HG02973 (cell line): ENCODE measurements at regions not wholly inside any gene's neighbourhood (a gene's known extent, or its start where the extent isn't known, plus 50 kb on each side); places are given as distances from the start of the nearest gene placed in this dataset.
"Not testable (repeated sequence)": the region's sequence is repeated elsewhere in the genome, so short reads cannot be mapped to it uniquely, and the experiment has no call there.

Experiments used
- ATAC-seq: cut with Tn5 transposase; IDR thresholded peaks from one replicate; pipeline ENCODE4 v1.9.1; 2021; ENCODE audit warnings: moderate library complexity; ENCODE audit not compliant: unreplicated experiment

DNA sequence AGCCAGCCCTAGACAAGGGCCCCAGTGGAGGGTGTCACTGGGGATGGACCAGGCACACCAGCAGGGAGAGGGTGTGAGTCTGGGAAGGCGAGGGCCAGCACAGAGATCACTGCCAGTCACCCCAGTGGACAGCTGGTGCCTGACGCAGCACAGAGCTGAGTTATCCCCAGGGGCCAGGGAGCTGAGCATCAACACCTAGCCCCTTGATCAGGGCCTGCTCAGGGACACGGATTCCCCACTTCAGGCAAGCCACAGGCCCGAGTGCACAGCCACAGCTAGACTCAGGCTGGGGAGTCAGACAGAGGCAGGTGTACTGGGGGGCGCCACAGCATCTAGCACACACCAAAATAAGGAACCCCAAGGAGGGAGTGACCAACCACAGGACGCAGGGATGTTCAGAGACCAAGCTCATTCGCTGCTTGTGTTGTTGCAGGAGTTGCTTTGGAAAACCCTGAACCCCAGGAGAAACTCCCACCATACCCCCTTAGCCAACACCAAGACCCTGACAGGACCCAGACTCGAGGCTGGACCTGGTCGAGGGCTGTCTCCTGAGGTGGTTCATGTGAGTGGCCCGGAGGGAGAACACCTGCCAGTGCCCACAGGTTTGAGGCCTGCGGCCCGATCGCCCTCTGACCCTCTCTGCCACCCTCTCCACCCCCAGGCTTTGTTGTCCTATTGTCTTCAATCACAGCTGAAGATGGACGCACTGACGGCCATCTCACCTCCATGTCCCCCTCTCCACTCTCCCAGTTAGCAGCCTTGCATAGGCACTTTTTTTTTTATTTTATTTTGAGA lies 146.8 kb downstream of the TPRA1 start:
- ATAC-seq = no peak

DNA sequence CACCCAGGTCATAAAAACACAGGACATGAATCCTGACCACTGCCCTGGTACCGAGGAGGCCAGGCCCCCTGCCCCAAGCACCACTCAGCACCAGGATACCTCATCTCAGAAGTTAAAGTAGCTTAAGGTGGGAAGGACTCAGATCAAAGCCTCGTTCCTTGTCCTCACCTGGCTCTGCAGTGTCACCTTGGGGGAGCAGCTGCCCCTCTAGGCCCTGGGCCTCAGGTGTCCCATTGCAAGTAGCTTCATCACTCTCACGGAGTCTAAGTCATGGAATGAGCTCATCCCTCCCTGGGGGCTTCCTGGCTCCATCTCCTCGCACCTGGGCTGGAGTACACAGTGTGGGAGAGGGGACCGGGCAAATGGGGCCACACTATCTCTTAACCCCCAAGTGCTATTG lies 148.0 kb downstream of the TPRA1 start:
- no peak for ATAC-seq

DNA sequence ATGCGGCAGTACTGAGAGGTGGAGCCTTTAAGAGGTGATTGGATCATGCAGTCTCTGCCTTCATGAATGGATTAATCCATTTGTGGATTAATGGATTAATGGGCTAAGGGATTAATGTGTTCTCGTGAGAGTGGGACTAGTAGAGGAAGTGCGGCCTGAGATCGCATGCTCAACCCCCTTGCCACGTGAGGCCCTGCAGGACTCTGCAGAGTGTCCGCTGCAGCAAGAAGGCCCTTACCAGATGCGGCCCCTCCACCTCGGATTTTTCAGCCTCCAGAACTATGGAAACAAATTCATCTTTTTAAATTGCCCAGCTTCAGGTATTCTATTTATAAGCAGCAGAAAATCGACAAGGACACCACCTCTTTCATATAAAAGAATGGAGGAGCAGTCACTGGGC lies 148.8 kb downstream of the TPRA1 start:
- ATAC-seq = no peak

DNA sequence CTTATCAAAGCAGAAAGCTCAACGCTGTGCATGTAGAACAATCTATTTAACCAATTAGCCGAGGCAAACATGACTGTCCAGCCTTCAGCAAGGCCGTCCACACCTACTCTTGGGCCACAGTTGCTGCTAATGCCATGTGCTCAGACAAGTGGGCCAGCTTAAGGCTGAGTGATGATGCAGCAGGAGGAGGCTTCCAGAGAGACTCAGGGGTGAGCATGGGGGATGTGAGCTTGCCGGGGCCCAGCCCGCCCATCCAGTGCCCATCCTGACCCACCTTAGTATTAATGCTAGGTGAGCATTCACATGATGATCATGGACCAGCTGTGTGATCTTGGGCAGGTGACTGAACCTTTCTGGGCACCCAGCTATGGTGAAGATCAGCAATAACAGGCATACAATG lies 150.1 kb downstream of the TPRA1 start:
- ATAC-seq = no peak

DNA sequence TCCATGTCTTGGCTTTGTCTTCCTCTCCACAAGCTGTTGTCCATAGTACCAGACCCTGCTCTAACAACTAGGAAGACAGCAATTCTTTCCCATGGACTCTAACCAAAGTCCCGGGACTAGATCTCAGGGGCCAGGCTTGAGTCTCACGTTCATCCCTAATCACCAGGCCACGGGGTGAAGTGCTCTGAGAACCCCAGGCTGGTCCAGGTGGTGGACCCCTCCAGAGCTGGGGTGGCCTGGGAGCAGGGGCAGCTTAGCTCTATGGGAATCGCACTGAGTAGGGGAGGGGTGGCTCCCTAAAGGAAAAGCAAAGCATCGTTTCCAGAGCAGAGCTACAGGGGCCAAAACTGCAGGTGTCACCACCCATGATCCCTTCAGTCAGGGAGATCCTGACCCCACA lies 150.9 kb downstream of the TPRA1 start:
- no peak for ATAC-seq

DNA sequence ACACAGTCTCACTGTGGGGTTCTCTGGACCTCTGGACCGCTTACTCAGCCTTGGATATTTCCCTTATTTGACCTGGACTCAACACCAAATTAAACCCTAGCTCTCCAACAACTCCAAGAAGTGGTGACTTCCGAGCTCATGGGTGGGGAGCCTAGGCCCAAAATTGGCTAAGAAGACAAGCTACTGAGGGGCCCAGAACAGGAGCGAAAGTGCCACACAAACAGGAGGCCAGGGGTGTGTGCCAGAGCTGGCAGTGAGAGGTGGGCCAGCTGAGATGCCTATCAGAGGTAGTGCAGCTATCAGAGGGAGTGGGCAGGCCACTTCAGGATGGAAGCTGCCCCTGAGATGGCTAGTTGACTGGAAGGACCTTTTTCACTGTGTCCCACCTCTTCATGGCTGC lies 151.1 kb upstream of the PRR20G start:
- no peak for ATAC-seq

DNA sequence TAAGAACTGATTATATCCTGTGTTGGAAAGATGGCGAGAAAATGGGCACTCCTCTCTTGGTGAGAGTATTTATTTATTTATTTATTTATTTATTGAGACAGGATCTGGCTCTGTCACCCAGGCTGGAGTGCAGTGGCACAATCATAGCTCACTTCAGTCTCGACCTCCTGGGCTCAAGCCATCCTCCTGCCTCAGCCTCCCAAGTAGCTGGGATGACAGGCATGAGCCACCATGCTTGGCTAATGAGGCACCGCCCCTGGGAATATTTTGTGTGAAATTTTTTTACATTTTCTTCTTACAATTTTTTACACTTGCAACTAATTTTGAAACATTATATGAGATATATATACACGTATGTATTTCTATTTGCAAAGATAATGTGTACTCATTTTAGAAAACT lies 150.5 kb upstream of the PRR20G start:
- no peak for ATAC-seq

DNA sequence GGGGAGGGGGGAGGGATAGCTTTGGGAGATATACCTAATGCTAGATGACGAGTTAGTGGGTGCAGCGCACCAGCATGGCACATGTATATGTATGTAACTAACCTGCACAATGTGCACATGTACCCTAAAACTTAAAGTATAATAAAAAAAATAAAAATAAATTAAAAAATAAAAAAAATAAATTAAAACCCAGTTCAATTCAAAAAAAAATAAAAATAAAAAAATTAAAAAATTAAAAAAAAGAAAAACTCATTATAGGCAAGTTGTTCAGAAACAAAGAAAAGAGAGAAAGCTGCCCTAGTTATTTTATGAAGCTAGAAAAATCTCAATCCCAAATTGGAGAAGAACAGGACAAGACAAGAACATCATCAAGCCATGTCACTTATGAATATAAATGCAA lies 147.5 kb upstream of the PRR20G start:
- ATAC-seq = not testable (repeated sequence)

DNA sequence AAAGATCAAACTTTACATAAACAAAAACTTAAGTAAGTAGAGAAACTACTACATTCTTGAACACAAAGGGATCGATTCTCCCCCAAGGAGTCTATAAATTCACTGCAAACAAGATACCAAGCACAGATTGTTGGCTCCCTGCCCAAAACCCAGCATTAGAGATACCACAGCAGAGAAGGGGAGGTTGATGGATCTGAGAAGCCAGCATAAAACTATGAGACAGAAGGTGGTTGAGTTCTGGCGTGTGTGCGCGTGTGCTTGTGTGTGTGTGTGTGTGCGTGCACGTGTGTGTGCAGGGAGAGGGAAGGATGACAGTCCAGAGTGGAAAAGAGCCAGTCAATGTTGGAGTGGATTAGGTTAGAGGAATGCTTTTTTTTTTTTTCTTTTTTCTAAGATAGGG lies 143.2 kb upstream of the PRR20G start:
- ATAC-seq = no peak

DNA sequence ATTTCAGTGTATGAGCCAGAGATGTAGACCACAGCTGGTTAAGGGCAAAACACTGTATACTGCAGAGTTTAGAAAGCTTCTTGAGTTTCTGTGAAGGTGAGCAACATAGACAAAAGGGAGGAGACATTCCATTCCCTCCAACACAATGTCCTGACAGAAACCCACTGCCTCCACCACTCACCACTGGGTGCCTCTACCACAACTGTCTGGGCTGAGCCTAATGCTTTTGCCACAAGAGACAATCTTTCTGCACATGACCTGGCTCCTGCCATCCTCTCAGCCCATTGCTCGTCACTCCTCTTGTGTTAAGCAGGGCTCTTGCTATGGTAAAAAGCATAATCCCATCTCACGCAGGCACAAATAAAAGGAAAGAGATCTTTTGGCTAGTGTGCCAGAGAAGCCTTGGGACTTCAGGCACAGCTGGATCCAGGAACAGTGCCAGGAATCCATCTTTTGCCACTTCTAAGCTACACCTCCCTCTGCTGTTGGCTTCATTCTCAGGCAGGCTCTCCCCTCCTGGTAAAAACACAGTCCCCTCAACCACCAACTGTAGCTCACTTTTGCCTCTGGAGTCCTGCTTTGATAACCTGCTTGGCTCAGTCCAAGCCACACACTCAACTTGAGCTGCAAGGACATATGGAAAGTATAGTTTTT lies 140.6 kb upstream of the PRR20G start:
- no peak for ATAC-seq

DNA sequence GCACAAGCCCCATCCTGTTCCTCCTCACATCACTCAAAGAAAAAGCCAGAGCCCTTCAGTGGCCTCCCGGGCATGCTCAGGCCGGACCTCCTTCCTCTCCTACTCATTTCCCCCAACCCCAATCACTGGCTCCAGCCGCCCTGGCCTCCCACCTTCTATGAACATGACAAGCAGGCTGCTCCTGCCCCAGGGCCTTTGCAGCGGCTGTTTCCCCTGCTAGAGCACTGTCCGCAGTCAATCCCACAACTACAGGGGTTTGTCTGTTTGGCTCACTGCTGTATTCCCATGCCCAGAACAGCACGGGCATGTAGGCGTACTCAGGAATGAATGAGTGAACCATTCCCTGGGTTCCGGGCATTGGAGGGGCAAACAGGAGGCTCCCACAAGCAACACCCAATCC lies 139.8 kb upstream of the PRR20G start:
- ATAC-seq = no peak

DNA sequence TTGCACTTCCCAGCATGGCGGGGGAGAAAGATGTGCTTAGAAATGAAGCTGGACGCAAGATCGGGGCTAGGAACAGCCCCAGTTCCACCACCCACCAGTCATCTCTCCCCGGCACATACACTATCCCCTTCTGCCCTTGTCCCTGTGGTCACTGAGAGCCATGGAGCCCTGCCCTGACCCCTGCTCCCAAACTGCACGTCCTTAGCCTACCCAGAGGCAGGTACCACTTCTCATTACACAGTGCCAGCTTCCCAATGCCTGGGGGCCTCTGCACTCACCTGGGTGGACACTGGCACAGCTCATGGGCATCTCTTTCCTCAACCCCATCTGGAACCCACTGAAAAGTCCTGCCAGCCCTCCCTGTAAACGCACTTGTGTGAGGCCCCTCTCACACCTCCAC lies 139.3 kb upstream of the PRR20G start:
- no peak for ATAC-seq

DNA sequence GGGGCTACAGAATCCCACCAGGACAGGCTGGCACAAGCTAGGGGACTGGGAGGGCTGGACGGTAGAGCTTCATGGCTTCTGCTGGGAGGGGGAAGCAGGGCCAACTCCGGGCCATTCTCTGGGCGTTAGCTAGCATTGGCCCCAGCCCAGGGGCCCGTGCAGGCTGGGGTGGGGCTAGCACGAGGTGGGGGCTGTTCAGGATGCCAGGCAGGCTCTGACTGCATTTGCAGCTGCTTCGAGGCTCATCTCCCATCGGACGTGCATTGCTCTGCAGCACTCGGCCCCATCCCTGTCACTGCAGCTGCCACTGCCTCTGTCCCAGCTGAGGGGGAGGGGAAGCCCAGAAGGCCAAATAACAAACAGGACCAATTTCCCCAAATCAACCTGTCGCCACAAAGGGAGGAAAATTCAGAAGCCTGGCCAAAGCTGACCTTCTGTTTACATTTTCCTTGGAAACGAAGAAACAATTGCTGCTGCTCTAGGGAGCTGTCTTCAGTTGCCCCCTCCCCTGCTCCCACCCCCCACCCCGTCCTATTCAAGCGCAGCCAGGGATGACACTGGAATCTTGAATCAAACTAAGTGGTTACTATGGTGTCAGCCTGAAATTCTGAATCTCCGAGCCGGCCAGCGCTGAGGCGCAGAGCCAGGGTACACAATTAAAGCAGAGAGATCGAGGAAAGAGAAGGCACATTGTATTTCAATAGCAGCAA lies 138.8 kb upstream of the PRR20G start:
- ATAC-seq = no peak

DNA sequence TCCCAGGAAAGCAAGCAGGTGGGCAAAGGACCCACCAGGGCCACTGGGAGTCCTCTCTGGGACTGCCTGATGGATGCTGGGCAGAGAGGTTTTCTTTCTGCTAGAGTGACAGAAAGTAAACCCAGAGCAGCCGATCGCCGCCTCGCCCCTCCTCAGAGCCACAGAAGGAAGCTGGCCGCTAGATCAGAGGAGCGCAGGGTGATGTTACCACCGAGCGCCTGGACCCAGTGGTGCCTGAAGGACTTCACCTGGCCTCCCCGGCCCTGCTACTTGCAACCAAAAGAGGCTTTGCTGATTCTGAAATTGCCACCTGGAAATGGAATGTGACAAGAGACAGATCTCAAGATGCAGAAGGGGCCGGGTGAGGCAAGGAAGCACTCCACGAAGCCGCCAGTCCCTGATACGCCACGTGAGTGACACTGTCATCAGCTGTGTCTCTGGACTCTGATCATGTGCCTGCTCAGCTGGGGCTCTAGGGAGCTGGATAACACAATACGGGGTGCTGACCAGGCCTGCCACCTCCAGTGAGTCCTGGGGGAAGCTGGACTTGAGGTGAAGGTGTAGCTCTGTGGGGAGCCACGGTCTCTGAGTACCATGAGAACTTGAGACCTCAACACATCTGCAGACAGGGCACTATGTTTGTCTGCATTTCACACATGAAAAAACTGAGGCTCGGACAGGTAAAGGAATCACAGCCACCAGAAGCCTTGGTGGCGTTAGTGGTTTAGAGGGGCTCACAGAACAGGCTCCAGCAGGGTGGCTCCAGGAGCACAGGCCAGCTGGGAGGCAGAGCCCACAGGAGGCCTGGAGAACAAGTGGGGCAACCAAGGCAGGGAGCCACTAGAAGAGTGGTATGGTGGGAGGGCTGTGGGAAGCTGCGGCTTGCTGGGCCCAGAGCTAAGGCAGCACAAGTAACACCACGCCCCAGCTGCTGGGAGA lies 137.9 kb upstream of the PRR20G start:
- no peak for ATAC-seq

DNA sequence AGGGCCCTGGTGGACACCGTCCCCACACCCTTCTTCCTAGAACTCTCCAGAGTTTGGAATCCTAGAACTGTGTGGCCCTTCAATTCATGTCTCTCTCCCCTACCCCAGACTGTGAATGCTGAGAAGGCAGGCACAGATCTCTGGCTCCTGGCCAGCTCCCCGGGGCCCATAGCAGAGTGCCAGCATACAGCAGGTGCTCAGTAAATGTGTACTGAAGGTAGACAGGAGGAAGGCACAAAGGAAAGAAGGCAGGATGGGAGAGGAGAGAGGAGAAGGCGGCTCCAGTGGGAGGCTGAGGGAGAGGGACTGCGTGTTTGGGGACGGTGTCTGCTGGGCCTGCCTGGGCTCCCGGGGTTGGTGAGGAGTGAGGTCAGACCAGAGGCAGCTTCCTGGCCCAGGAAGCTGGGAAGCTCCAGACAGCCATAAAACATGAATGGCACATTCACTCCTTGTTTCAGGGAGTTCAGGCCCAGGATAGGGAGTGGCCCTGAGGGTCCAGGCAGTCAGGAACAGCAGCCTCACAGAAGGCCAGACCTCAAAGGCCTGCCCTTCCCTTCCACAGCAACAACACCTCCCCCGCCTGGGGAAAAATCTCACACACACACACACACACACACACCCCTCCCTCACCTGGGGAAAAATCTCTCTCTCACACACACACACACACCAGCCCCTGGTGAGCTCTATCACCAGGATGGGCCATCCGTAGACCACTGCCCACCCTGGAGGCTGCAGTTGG lies 137.1 kb upstream of the PRR20G start:
- no peak for ATAC-seq

DNA sequence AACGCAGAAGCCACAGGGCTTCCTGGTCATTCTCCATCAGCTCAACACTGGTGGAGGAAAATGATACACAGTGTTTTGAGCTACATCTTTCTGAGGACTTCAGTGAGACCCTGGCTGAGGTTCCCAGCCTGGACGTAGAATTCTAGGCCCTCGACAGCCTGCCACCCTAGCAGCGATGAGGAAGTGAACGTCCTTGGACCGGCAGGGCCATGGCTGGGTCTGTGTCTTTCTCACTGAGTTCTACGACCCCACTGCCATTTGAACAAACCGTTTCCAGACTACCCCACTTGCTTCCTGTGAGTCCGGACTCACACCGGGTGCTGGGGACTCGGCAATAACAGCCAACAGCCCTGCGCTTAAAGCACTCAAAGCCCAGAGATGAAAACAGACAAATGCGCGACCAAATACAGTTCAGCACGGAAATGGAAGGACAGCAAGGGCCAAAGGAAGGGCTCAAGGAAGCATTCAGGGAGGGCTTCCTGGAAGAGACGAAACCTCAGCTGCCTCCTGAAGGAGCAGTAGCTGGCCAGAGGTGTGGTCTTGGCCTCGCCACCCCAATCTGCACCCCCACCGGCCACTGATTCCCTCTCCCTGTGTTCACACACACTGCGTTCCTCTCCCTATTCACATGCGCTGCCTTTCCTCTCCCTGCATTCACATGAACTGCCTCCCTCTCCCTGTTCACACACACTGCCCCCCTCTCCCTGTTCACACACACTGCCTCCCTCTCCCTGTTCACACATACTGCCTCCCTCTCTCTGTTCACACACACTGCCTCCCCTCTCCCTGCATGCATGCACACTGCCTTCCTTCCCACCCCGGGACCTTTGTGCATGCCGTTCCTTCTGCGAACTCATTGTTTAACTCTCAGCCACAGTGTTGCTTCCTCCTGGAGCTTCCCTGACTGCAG lies 136.3 kb upstream of the PRR20G start:
- no peak for ATAC-seq

DNA sequence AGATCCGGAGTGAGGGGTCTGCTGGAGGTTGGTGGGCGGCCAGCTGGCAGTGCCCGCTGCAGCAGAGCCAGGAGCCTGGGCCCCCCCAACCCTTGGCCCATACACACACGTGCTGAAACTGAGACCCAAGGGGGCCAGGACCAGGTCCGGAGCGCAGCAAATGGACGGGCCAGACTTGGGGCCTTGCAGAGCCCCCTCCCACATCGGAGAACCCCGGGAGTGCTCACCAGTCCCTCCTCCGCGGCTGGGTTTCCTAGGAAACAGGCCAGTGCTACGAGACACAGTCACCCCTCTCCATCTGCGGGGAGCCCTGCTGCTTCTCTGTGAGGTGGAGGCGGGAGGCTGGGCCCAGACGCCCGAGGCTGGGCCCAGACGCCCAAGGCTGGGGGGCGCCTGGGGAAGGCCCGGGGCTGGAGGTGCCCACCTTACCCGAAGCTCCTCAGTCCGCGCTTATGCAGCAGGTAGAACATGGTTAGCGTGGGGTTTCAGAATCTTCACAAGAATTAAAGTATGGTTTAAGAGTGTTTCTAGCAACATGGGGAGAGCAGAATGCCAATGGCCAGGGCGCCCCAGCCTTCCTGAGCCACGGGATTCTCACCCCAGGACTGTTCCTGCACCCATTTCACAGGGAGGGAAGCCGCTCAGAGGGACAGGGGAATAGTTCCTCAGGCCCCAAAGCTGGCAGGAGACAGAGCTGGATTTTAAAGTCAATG lies 135.0 kb upstream of the PRR20G start:
- ATAC-seq = no peak

DNA sequence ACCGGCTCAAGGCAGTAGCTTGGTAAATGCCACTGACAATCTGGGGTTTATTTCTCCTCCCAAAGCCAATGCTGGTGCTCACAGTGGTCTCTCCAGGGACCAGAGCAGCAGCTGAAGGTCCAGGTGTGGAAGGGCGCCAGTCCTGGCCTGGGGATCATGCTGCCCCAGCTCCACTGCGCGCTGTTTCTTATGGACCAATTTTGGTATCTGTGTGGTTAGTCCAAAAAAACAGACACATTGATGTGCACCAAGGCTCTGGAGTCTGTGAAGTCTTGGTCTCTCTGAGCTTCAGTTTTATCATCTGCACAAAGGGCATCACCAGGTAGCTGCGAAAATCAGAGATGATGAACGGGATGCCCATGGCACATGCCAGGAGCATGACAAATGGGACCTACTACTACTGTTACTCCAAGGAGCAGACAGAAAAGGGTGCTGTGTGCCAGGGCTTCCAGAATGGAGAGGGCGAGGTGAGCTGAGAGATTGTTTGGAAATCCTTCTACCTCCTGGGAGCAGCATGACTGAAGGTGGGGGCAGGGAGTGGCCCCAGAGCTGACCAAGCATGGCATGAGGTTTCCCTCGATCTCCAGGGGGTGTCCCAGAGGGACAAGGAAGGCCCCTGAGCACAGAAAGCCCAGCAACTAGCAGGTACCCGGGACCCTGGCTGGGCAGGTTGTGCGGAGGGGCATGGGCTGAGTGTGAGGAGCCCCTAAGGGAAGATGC lies 134.3 kb upstream of the PRR20G start:
- no peak for ATAC-seq
